Sigmoid colon (tissue), 6 donors: ENCODE measurements at regions not wholly inside any gene's neighbourhood (a gene's known extent, or its start where the extent isn't known, plus 50 kb on each side); places are given as distances from the start of the nearest gene placed in this dataset.
"Not testable (repeated sequence)": the region's sequence is repeated elsewhere in the genome, so short reads cannot be mapped to it uniquely, and the experiment has no call there.

Experiments used
- DNase-seq: peaks from one replicate; pipeline ENCODE4 v3.0.0-alpha.2; 2019
- H3K27ac ChIP-seq, 4 donors: fragments of 200-600 bp; sonication (generic); one replicate each; pipeline ENCODE4 v1.5.1; 2016 to 2019; ENCODE audit warnings: mild to moderate bottlenecking in 1 of 4
- H3K27me3 ChIP-seq, 3 donors: fragments of 200-600 bp; sonication (generic); one replicate each; pipeline ENCODE4 v1.5.1; 2019; ENCODE audit warnings: mild to moderate bottlenecking in 1 of 3
- H3K36me3 ChIP-seq, 4 donors: fragments of 200-600 bp; sonication (generic); one replicate each; pipeline ENCODE4 v1.5.1; 2016 to 2019
- H3K4me1 ChIP-seq, 4 donors: fragments of 200-600 bp; sonication (generic); one replicate each; pipeline ENCODE4 v1.5.1; 2017 to 2019
- H3K4me3 ChIP-seq, 4 donors: fragments of 200-600 bp; sonication (generic); one replicate each; pipeline ENCODE4 v1.5.1; 2017 to 2019; ENCODE audit warnings: mild to moderate bottlenecking in 2 of 4, moderate library complexity in 1 of 4
- H3K9me3 ChIP-seq, 4 donors: fragments of 200-600 bp in 3 of 4; sonication (generic) in 3 of 4; one replicate each; pipeline versions ENCODE4 v1.5.1 to v1.6.1; 2013 to 2019
- EP300 ChIP-seq, 4 donors: sonication (generic); formaldehyde crosslinking; IDR thresholded peaks; one replicate each; pipeline ENCODE4 v1.6.1; 2017; ENCODE audit warnings: antibody characterized with exemption in 4 of 4
- POLR2A ChIP-seq, 2 donors: fragments of 450-650 bp; IDR thresholded peaks; one replicate each; pipeline ENCODE4 v1.6.1; 2016; ENCODE audit warnings: antibody characterized with exemption in 2 of 2, mild to moderate bottlenecking in 2 of 2, moderate library complexity in 2 of 2
- POLR2AphosphoS5 ChIP-seq, 4 donors: sonication (generic); formaldehyde crosslinking; IDR thresholded peaks; one replicate each; pipeline ENCODE4 v1.6.1; 2017; ENCODE audit warnings: antibody characterized with exemption in 4 of 4
- WGBS, 2 donors: extraction: QIAGEN DNeasy Blood & Tissue Kit; methylation state at CpG; one replicate each; pipeline ENCODE4 v1.1.7; 2013; 5-methylcytosine and 5-hydroxymethylcytosine counted together
- intact Hi-C: fragments of 100-400 bp; cut with DNase I; formaldehyde crosslinking; loops from one replicate; pipeline ENCODE4 v1.15.1; 2023
- TF ChIP-seq, protein P1 (sequence below), 4 experiments: fragments of 450-650 bp in 3 of 4; fragments of 200-600 bp in 1 of 4; IDR thresholded peaks; one replicate each; pipeline ENCODE4 v1.5.1; 2016 to 2019; ENCODE audit warnings: antibody characterized with exemption in 4 of 4, mild to moderate bottlenecking in 3 of 4, moderate library complexity in 2 of 4
- donor health status: healthy with polysubstance abuse.
- donor health status: healthy.

DNA sequence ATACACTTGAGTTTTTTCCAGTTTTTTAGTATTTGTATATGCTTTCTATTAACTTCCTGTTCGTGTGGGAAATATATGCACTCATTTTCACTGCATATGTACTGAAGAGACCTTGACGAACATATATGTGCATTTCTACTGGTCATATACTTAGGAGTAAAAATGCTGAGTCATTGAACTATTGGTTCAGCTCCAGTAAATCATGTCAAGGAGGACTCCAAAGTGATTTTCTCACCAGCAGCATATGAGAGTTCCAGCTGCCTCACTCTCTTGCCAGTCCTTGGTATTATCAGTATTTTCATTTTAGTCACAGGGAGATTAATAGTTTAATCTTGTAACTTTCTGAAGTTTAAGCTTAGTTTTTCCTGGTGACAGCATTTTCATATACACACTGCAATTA, 2750.2 kb downstream of the ARAP2 start:
- WGBS, 2 donors = 66 to 71% methylated on average over 2 of the region's 2 CpGs
- no peak overlapping the region for H3K4me3 ChIP-seq
- DNase-seq = no peak
- H3K36me3 ChIP-seq = no peaks in the 10 kb centered on the region
- no peaks in the 10 kb centered on the region for H3K4me1 ChIP-seq
- TF ChIP-seq, protein P1, sequence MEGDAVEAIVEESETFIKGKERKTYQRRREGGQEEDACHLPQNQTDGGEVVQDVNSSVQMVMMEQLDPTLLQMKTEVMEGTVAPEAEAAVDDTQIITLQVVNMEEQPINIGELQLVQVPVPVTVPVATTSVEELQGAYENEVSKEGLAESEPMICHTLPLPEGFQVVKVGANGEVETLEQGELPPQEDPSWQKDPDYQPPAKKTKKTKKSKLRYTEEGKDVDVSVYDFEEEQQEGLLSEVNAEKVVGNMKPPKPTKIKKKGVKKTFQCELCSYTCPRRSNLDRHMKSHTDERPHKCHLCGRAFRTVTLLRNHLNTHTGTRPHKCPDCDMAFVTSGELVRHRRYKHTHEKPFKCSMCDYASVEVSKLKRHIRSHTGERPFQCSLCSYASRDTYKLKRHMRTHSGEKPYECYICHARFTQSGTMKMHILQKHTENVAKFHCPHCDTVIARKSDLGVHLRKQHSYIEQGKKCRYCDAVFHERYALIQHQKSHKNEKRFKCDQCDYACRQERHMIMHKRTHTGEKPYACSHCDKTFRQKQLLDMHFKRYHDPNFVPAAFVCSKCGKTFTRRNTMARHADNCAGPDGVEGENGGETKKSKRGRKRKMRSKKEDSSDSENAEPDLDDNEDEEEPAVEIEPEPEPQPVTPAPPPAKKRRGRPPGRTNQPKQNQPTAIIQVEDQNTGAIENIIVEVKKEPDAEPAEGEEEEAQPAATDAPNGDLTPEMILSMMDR (IDR thresholded peaks at IDR 0.05) = no peak
- TF ChIP-seq POLR2AphosphoS5 (IDR thresholded peaks at IDR 0.05) (no peak), EP300 (IDR thresholded peaks at IDR 0.05) (no peak), POLR2A (IDR thresholded peaks at IDR 0.05) (no peak)
- H3K9me3 ChIP-seq = no peaks in the 10 kb centered on the region
- intact Hi-C loops = no loop called here
- no peaks in the 10 kb centered on the region for H3K27me3 ChIP-seq
- no peak overlapping the region for H3K27ac ChIP-seq

DNA sequence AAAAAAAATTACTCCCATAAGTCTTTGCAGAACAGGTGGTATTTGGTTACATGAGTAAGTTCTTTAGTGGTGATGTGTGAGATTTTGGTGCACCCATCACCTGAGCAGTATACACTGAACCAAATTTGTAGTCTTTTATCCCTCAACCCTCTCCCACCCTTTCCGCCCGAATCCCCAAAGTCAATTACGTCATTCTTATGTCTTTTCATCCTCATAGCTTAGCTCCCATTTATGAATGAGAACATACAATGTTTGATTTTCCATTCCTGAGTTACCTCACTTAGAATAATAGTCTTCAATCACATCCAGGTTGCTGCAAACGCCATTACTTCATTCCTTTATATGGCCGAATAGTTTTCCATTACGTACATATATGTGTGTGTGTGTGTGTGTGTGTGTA, 2742.7 kb downstream of the ARAP2 start:
- H3K27me3 ChIP-seq, H3K36me3 ChIP-seq, H3K4me3 ChIP-seq, intact Hi-C loops, H3K27ac ChIP-seq, H3K9me3 ChIP-seq, H3K4me1 ChIP-seq, DNase-seq: not testable (repeated sequence)
- WGBS, 2 donors = 94 to 97% methylated on average over 6 of the region's 6 CpGs

DNA sequence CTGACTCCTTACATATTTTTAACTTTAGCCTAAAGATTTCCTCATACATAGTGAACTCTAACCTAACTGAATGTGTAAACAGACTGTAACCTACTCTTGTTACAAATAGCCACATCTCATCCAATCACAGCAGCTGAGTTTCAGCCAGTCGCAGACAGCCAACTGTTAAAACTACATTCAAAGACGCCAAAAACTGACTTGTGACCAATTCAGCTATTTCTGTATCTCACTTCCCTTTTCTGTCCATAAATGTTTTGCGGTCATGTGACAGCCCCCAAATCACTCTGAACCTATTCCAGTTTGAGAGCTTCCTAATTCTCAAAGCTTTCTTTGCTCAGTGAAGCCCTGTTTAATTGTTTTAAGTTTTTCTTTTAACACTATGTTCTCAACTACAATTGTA, 2731.9 kb downstream of the ARAP2 start:
- intact Hi-C loops = no loop called here
- H3K4me3 ChIP-seq = no peak overlapping the region
- WGBS, 2 donors = 46 to 77% methylated on average over 3 of the region's 3 CpGs
- no peaks in the 10 kb centered on the region for H3K27me3 ChIP-seq
- no peak overlapping the region for H3K27ac ChIP-seq
- H3K4me1 ChIP-seq = no peaks in the 10 kb centered on the region
- H3K36me3 ChIP-seq = no peaks in the 10 kb centered on the region
- no peak for TF ChIP-seq EP300 (IDR thresholded peaks at IDR 0.05)
- no peak for TF ChIP-seq POLR2AphosphoS5 (IDR thresholded peaks at IDR 0.05)
- TF ChIP-seq POLR2A (IDR thresholded peaks at IDR 0.05) = no peak
- TF ChIP-seq, protein P1 (IDR thresholded peaks at IDR 0.05) = no peak
- H3K9me3 ChIP-seq = peaks cover 0 to 2% (median 0%) of the 10 kb centered on the region in 4 donors
- no peak for DNase-seq

DNA sequence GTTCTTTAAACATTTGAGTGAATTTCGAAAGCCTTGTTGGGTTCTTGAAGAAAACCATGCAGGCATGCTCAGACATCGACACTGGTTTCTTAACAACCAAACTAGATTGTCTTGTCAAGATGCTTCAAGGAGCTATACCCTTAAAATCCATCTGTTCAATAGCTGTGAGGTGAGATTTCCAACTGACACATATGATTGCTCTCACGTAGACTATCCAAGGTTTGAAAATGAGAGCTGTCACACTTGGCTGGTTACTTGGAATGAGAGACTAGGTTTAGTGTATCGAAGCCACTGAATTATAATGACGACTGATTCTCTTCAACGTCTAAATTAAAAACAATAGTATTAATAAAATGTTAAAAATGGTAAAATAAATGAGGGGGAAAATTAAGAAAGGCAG, 2725.5 kb downstream of the ARAP2 start:
- H3K9me3 ChIP-seq = peaks cover 0 to 2% (median 0%) of the 10 kb centered on the region in 4 donors
- intact Hi-C loops = no loop called here
- no peak for TF ChIP-seq EP300 (IDR thresholded peaks at IDR 0.05)
- TF ChIP-seq, protein P1 (IDR thresholded peaks at IDR 0.05) = no peak
- TF ChIP-seq POLR2AphosphoS5 (IDR thresholded peaks at IDR 0.05) = no peak
- TF ChIP-seq POLR2A (IDR thresholded peaks at IDR 0.05) = no peak
- no peak for DNase-seq
- H3K36me3 ChIP-seq = no peaks in the 10 kb centered on the region
- 87 to 89% methylated on average over 6 of the region's 6 CpGs for WGBS, 2 donors
- no peak overlapping the region for H3K4me3 ChIP-seq
- H3K27me3 ChIP-seq = no peaks in the 10 kb centered on the region
- no peaks in the 10 kb centered on the region for H3K4me1 ChIP-seq
- H3K27ac ChIP-seq = no peak overlapping the region

DNA sequence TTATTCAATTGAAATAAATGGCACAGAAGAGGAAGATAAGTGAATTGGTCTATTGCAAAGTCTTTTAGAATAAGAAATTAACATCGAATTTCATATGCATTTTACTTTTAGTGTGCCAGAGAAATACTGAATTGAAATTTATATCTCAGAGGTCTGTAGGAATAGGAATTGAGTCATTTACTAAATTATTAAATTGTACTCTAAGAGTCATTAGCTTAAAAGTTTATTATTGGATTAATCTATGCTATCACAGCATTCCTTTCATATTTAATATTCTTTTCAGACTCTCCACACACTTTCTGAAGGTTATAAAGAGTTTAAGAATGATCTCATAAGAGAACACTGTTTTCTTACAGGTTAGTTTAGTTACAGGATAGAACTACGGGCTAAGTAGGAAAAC, 2711.5 kb downstream of the ARAP2 start:
- H3K4me1 ChIP-seq = no peaks in the 10 kb centered on the region
- H3K9me3 ChIP-seq = no peaks in the 10 kb centered on the region
- 84 to 91% methylated on average over 2 of the region's 2 CpGs for WGBS, 2 donors
- no peak overlapping the region for H3K4me3 ChIP-seq
- TF ChIP-seq, protein P1 (IDR thresholded peaks at IDR 0.05) = no peak
- TF ChIP-seq EP300 (IDR thresholded peaks at IDR 0.05) (no peak), POLR2A (IDR thresholded peaks at IDR 0.05) (no peak), POLR2AphosphoS5 (IDR thresholded peaks at IDR 0.05) (no peak)
- no peak overlapping the region for H3K27ac ChIP-seq
- H3K36me3 ChIP-seq = no peaks in the 10 kb centered on the region
- DNase-seq = no peak
- intact Hi-C loops = no loop called here
- H3K27me3 ChIP-seq = no peaks in the 10 kb centered on the region
